Mesothelial cell of epicardium (in vitro differentiated cells): ENCODE measurements at regions not wholly inside any gene's neighbourhood (a gene's known extent, or its start where the extent isn't known, plus 50 kb on each side); places are given as distances from the start of the nearest gene placed in this dataset.

Experiments
- DNase-seq, 2 experiments: peaks; one replicate each; pipeline ENCODE4 v3.0.0; 2021; ENCODE audit warnings: low spot score in 2 of 2; ENCODE audit not compliant: unreplicated experiment in 2 of 2
- H3K27ac Mint-ChIP-seq: 2 replicates; pipeline ENCODE4 v1.8.0; 2021; ENCODE audit warnings: mixed read lengths
- H3K27me3 Mint-ChIP-seq: 2 replicates; pipeline ENCODE4 v1.8.0; 2021; ENCODE audit warnings: low read depth, mixed read lengths
- H3K36me3 Mint-ChIP-seq: 2 replicates; pipeline ENCODE4 v1.8.0; 2021; ENCODE audit warnings: mixed read lengths
- H3K4me1 Mint-ChIP-seq: 2 replicates; pipeline ENCODE4 v1.8.0; 2021; ENCODE audit warnings: mixed read lengths
- H3K4me3 Mint-ChIP-seq: 2 replicates; pipeline ENCODE4 v1.8.0; 2021; ENCODE audit warnings: mild to moderate bottlenecking, moderate library complexity, mixed read lengths
- H3K9me3 Mint-ChIP-seq: 2 replicates; pipeline ENCODE4 v1.8.0; 2021; ENCODE audit warnings: mixed read lengths
- CTCF ChIP-seq: fragments of 200-600 bp; sonication (generic); IDR thresholded peaks from one replicate; pipeline ENCODE4 v1.5.0; 2021; ENCODE audit warnings: antibody characterized with exemption; ENCODE audit not compliant: unreplicated experiment

DNA sequence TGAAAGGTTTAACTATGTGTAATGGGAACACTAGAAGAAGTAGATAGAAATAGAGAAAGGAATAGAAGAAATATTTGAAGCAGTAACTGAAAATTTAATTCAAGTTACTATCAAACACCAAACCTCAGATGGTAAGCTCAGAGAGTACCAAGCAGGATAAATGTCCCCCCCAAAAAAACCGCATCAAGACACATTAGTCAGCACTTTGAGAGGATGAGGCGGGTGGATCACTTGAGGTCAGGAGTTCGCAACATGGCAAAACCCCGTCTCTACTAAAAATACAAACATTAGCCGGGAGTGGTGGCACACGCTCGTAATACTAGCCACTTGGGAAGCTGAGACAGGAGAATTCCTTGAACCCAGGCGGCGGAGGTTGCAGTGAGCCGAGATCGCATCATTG, 253.1 kb downstream of the C6orf118 start:
- H3K9me3 Mint-ChIP-seq = peaks cover 7% of the 10 kb centered on the region
- H3K4me1 Mint-ChIP-seq = no peaks in the 10 kb centered on the region
- no peaks in the 10 kb centered on the region for H3K36me3 Mint-ChIP-seq
- no peaks in the 10 kb centered on the region for H3K27me3 Mint-ChIP-seq
- no peak overlapping the region for H3K4me3 Mint-ChIP-seq
- H3K27ac Mint-ChIP-seq = no peak overlapping the region
- DNase-seq = no peak
- TF ChIP-seq CTCF = no peak

DNA sequence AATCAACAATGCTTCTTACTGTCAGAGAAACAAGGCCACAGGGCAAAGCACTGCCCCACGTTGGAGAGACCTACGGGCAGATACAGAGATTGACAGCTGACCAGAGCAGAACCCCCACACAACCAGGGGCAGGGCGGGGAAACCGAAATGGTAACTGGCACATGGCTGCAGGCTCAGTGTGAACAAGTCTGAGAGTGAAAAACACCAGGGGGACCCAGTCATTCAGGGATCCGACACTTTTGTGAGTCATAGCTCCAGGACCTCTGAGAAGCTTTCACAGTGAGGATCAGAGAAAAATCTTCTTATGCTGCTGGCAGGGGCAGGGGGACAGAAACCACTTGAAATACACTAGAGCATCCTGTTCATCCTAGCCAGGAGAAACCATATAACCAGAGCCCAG, 254.2 kb downstream of the C6orf118 start:
- H3K27ac Mint-ChIP-seq = no peak overlapping the region
- TF ChIP-seq CTCF = no peak
- DNase-seq = no peak
- peaks cover 7% of the 10 kb centered on the region for H3K9me3 Mint-ChIP-seq
- no peaks in the 10 kb centered on the region for H3K27me3 Mint-ChIP-seq
- no peak overlapping the region for H3K4me3 Mint-ChIP-seq
- no peaks in the 10 kb centered on the region for H3K36me3 Mint-ChIP-seq
- H3K4me1 Mint-ChIP-seq = no peaks in the 10 kb centered on the region

- no peaks in the 10 kb centered on the region for H3K36me3 Mint-ChIP-seq
These were observed 256.6 kb downstream of the C6orf118 start for GRCh38 chr6:165052561-165053480.

GRCh38 chr6:165049362-165049761, 260.0 kb downstream of the C6orf118 start:
- Mint-ChIP-seq H3K36me3 (peaks cover 7% of the 10 kb centered on the region), H3K4me3 (no peak overlapping the region), H3K27me3 (no peaks in the 10 kb centered on the region), H3K4me1 (no peaks in the 10 kb centered on the region), H3K27ac (no peak overlapping the region), H3K9me3 (peaks cover 28% of the 10 kb centered on the region)
- peak; percentile 71 for TF ChIP-seq CTCF
- no peak for DNase-seq

More at GRCh38 chr6:165052561-165053480, 256.6 kb downstream of the C6orf118 start:
- no peak for TF ChIP-seq CTCF
- H3K4me3 Mint-ChIP-seq = no peak overlapping the region
- peaks cover 11% of the 10 kb centered on the region for H3K9me3 Mint-ChIP-seq
- no peaks in the 10 kb centered on the region for H3K4me1 Mint-ChIP-seq
- no peak overlapping the region for H3K27ac Mint-ChIP-seq
- DNase-seq = no peak
- H3K27me3 Mint-ChIP-seq = no peaks in the 10 kb centered on the region

DNA sequence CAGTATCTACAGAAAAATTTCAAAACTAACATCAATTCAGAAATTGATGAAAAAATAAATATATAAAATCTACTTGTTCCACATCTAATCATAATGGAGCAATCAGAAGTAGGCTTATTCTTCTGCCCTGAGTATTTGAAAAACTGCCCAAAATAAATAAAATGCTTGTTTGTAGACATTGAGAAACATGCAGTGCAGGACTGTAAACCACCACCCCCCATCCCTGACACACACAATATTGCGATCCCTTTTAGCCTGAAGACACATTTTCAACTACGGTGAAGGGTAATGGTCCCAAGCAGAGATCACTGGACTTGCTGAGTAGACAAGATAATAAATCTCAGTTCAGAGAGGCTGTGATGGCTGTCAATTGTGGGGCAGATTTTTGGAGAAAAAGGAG, 261.5 kb downstream of the C6orf118 start:
- no peaks in the 10 kb centered on the region for H3K27me3 Mint-ChIP-seq
- no peak overlapping the region for H3K27ac Mint-ChIP-seq
- H3K9me3 Mint-ChIP-seq = peaks cover 35% of the 10 kb centered on the region
- no peak overlapping the region for H3K4me3 Mint-ChIP-seq
- no peak for TF ChIP-seq CTCF
- peaks cover 7% of the 10 kb centered on the region for H3K36me3 Mint-ChIP-seq
- no peak for DNase-seq
- H3K4me1 Mint-ChIP-seq = no peaks in the 10 kb centered on the region
